HEK293 (cell line): ENCODE measurements at regions not wholly inside any gene's neighbourhood (a gene's known extent, or its start where the extent isn't known, plus 50 kb on each side); places are given as distances from the start of the nearest gene placed in this dataset.

ENCODE experiments used
- CTCF ChIA-PET: fragments of 350-600 bp; formaldehyde crosslinking; extraction: SDS; loops from one replicate; lab custom pipeline; 2021; ENCODE audit warnings: antibody characterized with exemption; lab: Yijun Ruan, JAX
- POLR2A ChIA-PET: fragments of 300-600 bp; formaldehyde crosslinking; extraction: SDS; loops from one replicate; lab custom pipeline; 2020; ENCODE audit warnings: antibody characterized with exemption, inconsistent platforms; lab: Yijun Ruan, JAX
- H3K27ac ChIP-seq: fragments of 200-500 bp; sonication (Bioruptor generic); 2 replicates; pipeline ENCODE4 v1.5.1; 2014; ENCODE audit warnings: low read depth, low read length, control low read depth, inconsistent platforms; ENCODE audit errors: extremely low read depth
- H3K36me3 ChIP-seq, 2 experiments: fragments of 200-500 bp in 1 of 2; sonication (Bioruptor generic) in 1 of 2; 1 replicate in 1 of 2; 2 replicates in 1 of 2; pipeline ENCODE4 v1.5.1; 2014 to 2017; ENCODE audit warnings: inconsistent platforms in 2 of 2, low read length in 2 of 2; ENCODE audit not compliant: control insufficient read depth in 2 of 2, insufficient read depth in 1 of 2
- H3K4me1 ChIP-seq: fragments of 200-500 bp; sonication (Bioruptor generic); 2 replicates; pipeline ENCODE4 v1.5.1; 2014; ENCODE audit warnings: mild to moderate bottlenecking, low read length, inconsistent platforms; ENCODE audit not compliant: control insufficient read depth, insufficient read depth
- H3K4me3 ChIP-seq: 2 replicates; pipeline ENCODE4 v1.5.1; 2011; ENCODE audit warnings: low read depth, mild to moderate bottlenecking, control low read depth, low read length, moderate library complexity
- H3K9me3 ChIP-seq: fragments of 200-500 bp; sonication (Bioruptor generic); 2 replicates; pipeline ENCODE4 v1.5.1; 2014; ENCODE audit warnings: low read depth, low read length, inconsistent platforms; ENCODE audit not compliant: control insufficient read depth, insufficient read depth
- BCL6B ChIP-seq: fragments of 450-650 bp; formaldehyde crosslinking; IDR thresholded peaks from 2 replicates; pipeline ENCODE4 v1.5.1; 2017; ENCODE audit warnings: missing biosample characterization, missing genetic modification characterization
- EGR2 ChIP-seq: fragments of 450-650 bp; formaldehyde crosslinking; IDR thresholded peaks from 2 replicates; pipeline ENCODE4 v1.5.1; 2016; ENCODE audit warnings: low read depth, missing biosample characterization, missing genetic modification characterization
- GLI2 ChIP-seq: fragments of 450-650 bp; formaldehyde crosslinking; IDR thresholded peaks from 2 replicates; pipeline ENCODE4; 2017; ENCODE audit warnings: missing biosample characterization, missing genetic modification characterization, low read depth, borderline replicate concordance
- PRDM6 ChIP-seq: fragments of 450-650 bp; formaldehyde crosslinking; IDR thresholded peaks from 2 replicates; pipeline ENCODE4 v1.5.1; 2017; ENCODE audit warnings: missing biosample characterization, missing genetic modification characterization
- TRIM28 ChIP-seq: IDR thresholded peaks from 2 replicates; pipeline ENCODE4 v1.6.1; 2011; ENCODE audit warnings: low read length, control low read depth, borderline replicate concordance
- ZEB2 ChIP-seq: fragments of 450-650 bp; formaldehyde crosslinking; IDR thresholded peaks from 2 replicates; pipeline ENCODE4 v1.5.1; 2016; ENCODE audit warnings: missing biosample characterization, missing genetic modification characterization
- ZFHX2 ChIP-seq: fragments of 450-650 bp; formaldehyde crosslinking; conservative IDR thresholded peaks from 2 replicates; pipeline ENCODE4 v1.5.1; 2016; ENCODE audit warnings: missing biosample characterization, missing genetic modification characterization
- ZNF239 ChIP-seq: fragments of 450-650 bp; formaldehyde crosslinking; IDR thresholded peaks from 2 replicates; pipeline ENCODE4 v1.5.1; 2016; ENCODE audit warnings: missing biosample characterization, missing genetic modification characterization
- ZNF585B ChIP-seq: fragments of 450-650 bp; formaldehyde crosslinking; IDR thresholded peaks from 2 replicates; pipeline ENCODE4 v1.5.1; 2016; ENCODE audit warnings: missing biosample characterization, missing genetic modification characterization
- ZNF677 ChIP-seq: fragments of 450-650 bp; IDR thresholded peaks from 2 replicates; pipeline ENCODE4 v1.5.0; 2018; ENCODE audit warnings: missing biosample characterization, mild to moderate bottlenecking, missing genetic modification characterization, moderate library complexity
- TF ChIP-seq, protein P1 (sequence below): fragments of 450-650 bp; formaldehyde crosslinking; IDR thresholded peaks from 2 replicates; pipeline ENCODE4 v1.5.0; 2017; ENCODE audit warnings: missing biosample characterization, missing genetic modification characterization, borderline replicate concordance
- TF ChIP-seq, protein P2 (sequence below): fragments of 450-650 bp; formaldehyde crosslinking; IDR thresholded peaks from 2 replicates; pipeline ENCODE4 v1.5.1; 2016; ENCODE audit warnings: missing biosample characterization, missing genetic modification characterization

GRCh38 chr20:4549711-4550259, 136.5 kb upstream of the PRNP start (continued):
- TF ChIP-seq, protein P1, sequence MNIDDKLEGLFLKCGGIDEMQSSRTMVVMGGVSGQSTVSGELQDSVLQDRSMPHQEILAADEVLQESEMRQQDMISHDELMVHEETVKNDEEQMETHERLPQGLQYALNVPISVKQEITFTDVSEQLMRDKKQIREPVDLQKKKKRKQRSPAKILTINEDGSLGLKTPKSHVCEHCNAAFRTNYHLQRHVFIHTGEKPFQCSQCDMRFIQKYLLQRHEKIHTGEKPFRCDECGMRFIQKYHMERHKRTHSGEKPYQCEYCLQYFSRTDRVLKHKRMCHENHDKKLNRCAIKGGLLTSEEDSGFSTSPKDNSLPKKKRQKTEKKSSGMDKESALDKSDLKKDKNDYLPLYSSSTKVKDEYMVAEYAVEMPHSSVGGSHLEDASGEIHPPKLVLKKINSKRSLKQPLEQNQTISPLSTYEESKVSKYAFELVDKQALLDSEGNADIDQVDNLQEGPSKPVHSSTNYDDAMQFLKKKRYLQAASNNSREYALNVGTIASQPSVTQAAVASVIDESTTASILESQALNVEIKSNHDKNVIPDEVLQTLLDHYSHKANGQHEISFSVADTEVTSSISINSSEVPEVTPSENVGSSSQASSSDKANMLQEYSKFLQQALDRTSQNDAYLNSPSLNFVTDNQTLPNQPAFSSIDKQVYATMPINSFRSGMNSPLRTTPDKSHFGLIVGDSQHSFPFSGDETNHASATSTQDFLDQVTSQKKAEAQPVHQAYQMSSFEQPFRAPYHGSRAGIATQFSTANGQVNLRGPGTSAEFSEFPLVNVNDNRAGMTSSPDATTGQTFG (tag by site-specific recombination): no peak
- TF ChIP-seq, all 188 proteins: peak for 0

DNA sequence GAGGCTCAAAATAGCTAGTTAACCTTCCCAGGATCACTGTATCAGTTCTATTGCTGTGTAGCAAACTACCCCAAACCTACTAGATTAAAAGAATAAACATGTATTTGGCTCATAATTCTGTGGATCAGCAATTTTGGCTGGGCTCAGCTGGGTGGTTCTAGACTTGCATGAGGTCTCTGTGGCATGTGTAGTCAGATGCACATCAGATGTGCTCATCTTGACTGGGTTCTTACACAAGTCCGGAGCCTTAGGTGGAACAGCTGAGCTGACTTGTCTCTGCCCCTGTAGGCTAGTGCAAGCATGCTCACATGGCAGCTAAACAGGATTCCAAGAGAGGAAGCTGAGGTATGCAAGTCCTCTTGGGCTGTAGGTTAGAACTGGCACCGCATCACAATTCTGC, 137.7 kb upstream of the PRNP start:
- ChIA-PET POLR2A (no interaction called here), CTCF (no interaction called here)
- Histone ChIP-seq H3K9me3 (no peaks in the 10 kb centered on the region), H3K27ac (no peak overlapping the region), H3K36me3 (no peaks in the 10 kb centered on the region), H3K4me1 (no peaks in the 10 kb centered on the region), H3K4me3 (no peak overlapping the region)
- TF ChIP-seq ZNF677 (tag by site-specific recombination) (peak; percentile 53; the same call in 1 of the 2 replicates), ZEB2 (no peak)

DNA sequence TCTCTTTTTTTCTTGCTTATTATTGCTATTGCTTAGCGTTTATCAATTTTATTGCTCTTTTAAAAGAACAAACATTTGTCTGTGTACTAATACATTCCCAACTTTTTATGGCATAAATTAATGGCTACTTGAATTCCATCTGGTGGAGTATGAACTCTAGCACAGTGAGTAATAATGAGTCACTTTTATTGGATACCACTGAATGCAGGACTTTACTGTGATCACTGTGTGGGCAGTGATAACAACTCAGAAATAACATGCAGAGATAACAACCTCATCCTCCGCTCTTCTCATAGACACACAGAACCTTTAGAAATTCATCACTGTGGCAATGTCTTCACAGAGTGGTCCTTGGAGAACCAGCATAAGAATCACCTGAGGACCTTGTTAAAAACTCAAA, 139.5 kb upstream of the PRNP start:
- Histone ChIP-seq H3K9me3 (no peaks in the 10 kb centered on the region), H3K4me1 (no peaks in the 10 kb centered on the region), H3K27ac (no peak overlapping the region), H3K36me3 (no peaks in the 10 kb centered on the region), H3K4me3 (no peak overlapping the region)
- POLR2A ChIA-PET: no interaction called here
- CTCF ChIA-PET: no interaction called here
- peak; percentile 46 for TF ChIP-seq ZFHX2 (tag by site-specific recombination)
- no peak for TF ChIP-seq BCL6B (tag by site-specific recombination)
- TF ChIP-seq ZNF239 (tag by site-specific recombination): no peak
- TF ChIP-seq PRDM6 (tag by site-specific recombination): no peak
- TF ChIP-seq EGR2 (tag by site-specific recombination): peak; percentile 66; the same call in 1 of the 2 replicates

- POLR2A ChIA-PET: no interaction called here
- Histone ChIP-seq H3K27ac (no peak overlapping the region), H3K9me3 (no peaks in the 10 kb centered on the region), H3K4me3 (no peak overlapping the region), H3K4me1 (no peaks in the 10 kb centered on the region), H3K36me3 (no peaks in the 10 kb centered on the region)
- TF ChIP-seq ZNF585B (tag by site-specific recombination): 0 out of 2 replicates have a peak, but pooled peaks have one; percentile 28
- no peak for TF ChIP-seq GLI2
- no peak for TF ChIP-seq TRIM28
- TF ChIP-seq, protein P2, sequence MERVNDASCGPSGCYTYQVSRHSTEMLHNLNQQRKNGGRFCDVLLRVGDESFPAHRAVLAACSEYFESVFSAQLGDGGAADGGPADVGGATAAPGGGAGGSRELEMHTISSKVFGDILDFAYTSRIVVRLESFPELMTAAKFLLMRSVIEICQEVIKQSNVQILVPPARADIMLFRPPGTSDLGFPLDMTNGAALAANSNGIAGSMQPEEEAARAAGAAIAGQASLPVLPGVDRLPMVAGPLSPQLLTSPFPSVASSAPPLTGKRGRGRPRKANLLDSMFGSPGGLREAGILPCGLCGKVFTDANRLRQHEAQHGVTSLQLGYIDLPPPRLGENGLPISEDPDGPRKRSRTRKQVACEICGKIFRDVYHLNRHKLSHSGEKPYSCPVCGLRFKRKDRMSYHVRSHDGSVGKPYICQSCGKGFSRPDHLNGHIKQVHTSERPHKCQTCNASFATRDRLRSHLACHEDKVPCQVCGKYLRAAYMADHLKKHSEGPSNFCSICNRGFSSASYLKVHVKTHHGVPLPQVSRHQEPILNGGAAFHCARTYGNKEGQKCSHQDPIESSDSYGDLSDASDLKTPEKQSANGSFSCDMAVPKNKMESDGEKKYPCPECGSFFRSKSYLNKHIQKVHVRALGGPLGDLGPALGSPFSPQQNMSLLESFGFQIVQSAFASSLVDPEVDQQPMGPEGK (tag by site-specific recombination): no peak
- TF ChIP-seq, all 188 proteins: peak for 1
- CTCF ChIA-PET: no interaction called here
These were observed 139.9 kb upstream of the PRNP start for GRCh38 chr20:4546342-4546741.
